ENCODE measurements at regions not wholly inside any gene's neighbourhood (a gene's known extent, or its start where the extent isn't known, plus 50 kb on each side); places are given as distances from the start of the nearest gene placed in this dataset.
"Not testable (repeated sequence)": the region's sequence is repeated elsewhere in the genome, so short reads cannot be mapped to it uniquely, and the experiment has no call there.

DNA sequence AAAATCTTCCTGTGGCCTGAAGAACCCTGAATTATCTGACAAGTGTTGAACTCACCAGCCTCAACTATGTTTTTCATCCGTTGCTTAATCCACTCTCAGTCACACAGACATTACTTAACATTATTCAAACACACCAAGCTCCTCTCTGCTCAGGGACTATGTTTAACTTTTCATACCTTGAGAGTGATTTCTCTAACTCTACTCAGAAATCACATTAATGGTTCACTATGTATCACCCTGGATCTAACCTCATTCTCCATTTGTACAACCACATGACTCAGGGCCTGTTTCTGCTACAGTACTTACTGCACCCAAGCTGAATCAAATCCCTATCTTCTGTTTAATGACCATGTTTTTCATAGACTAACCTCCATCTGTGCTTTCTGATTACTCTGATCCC, 553.7 kb upstream of the PRR20A start:
- DNase-seq = no peak

DNA sequence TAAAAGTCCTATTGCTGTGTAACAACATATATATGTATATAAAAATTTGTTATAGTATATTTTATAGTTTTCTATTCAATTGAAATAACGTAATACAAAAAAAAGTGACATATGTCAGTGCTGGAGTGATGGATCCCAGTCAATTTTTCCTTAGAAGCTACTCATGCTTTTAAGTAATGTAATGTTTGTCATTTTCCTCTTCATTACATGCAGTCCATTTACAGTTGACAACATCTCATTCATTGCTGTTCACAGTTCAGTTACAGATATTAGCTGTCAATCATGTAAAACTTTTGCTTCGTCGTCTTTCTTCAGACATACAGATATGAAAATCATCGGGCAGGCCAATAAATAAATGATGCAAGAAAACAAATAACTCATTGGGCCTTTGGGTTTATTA, 525.1 kb upstream of the PRR20A start:
- DNase-seq = no peak

DNA sequence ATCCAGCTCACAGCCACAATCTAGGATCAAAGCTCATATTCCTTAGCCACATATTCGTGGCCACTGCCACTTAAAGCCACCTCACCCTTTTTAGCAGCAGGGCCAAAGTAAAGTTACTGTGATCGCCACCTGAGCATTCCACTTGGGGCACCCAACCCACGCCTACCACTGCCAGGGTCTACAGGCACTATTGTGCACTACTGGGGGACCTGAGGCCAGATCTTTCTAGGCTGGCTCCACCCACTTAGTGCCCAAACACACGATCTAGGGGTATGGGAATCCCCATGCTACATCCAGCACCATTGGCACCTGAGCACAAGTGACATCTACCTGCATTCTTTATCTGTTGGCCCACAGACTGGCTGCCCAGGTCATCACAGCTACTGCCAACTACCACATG, 517.9 kb upstream of the PRR20A start:
- DNase-seq = no peak

DNA sequence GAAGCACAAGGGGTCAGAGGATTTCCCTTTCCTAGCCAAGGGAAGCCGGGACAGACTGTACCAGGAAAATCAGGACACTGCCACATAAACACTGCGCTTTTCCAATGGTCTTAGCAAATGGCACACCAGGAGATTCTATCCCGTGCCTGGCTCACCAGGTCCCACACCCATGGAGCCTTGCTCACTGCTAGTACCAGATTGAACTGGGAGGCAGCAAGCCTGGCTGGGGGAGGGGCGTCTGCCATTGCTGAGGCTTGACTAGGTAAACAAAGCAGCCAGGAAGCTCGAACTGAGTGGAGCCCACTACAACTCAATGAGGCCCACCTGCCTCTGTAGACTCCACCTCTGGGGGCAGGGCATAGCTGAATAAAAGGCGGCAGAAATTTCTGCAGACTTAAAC, 511.8 kb upstream of the PRR20A start:
- DNase-seq = not testable (repeated sequence)

DNA sequence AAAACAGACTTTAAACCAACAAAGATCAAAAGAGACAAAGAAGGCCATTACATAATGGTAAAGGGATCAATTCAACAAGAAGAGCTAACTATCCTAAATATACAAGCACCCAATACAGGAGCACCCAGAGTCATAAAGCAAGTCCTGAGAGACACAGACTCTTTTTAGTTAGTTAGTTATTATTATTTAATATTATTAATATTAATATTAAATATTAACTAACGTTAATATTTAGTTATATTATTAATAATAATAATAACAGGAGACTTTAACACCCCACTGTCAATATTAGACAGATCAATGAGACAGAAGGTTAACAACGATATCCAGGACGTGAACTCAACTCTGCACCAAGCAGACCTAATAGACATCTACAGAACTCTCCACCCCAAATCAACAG, 509.7 kb upstream of the PRR20A start:
- DNase-seq = not testable (repeated sequence)

DNA sequence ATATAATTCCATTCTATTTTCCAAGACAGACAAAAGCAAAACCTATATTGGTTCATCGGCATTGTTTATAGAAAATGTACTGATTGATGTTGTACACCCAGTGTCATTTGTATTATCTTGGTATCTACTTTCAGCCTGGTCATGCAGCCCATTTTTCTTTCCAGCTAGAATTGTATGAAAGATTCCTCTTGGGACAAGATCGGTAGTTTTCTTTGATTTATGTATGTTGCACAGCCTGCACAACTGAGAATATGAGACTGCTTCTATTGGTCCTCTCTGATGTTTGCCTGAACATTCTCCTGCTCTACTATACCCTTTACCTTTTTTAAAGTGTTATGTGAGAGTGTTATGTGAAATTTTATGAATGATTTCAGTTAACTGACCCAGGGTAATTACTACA, 487.7 kb upstream of the PRR20A start:
- DNase-seq = no peak

DNA sequence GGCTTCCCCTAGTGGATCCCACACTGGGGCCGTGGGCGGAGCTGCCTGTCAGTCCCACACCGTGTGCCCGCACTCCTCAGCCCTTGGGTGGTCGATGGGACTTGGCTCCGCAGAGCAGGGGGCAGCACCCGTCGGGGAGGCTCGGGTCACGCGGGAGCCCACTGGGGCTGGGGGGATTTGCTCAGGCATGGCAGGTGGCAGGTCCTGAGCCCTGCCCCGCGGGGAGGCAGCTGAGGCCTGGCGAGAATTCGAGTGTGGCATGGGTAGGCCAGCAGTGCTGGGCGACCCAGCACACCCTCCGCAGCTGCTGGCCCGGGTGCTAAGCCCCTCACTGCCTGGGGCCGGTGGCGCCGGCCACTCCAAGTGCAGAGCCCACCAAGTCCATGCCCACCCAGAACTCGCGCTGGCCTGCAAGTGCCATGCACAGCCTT, 481.7 kb upstream of the PRR20A start:
- DNase-seq = no peak

DNA sequence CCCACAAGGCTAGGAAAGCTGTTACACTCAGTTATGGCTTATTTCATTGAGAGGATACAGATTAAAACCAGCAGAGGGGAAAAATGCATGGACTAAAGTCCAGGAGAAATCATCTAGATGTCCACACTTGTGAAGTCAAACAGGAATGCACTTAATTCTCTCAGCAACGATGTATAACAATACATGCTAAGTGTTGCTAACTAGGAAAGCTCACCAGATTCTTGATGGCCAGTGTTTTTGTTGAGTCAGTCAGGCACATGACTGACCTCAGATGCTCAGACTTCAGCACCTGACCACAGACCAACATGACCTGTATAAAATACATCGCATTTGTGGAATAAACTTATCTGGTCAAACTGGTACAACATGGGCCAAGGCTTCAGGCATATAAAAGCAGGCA, 470.2 kb upstream of the PRR20A start:
- no peak for DNase-seq

DNA sequence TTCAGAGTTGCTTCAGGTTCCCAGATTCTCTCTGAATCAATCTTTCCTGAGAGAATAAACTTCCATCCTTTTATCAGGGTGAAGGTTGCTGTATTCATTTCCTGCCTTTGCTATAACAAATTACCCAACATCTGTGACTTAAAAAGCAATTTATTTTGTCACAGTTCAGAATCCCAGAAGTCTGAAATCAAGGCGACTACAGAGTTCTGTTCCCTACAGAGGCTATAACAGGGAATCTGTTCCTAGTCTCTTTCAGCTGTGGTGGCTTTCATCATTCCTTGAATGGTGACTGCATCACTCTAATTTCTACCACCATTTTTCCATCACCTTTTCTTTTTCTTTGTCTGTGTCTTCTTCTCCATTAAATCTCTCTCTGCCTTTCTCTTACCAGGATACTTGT, 459.3 kb upstream of the PRR20A start:
- DNase-seq = no peak

DNA sequence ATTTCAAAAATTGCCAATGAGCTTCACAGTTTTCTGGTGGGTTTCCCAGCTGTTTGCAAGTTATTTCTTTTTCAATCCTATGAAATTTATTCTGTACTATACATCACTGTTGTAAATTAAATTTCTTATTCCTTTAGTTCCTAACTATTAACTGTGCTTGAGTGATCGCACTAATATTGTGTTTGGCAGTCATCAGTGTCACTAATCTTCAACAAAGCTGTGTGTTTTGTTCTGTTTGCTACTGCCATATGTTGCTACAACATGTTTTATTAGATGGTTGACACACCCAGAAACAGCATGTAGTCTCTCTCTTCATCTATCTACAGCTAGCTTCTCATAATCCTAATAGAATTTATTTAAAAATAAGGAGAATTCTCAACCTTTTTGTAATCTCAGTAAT, 453.6 kb upstream of the PRR20A start:
- DNase-seq = no peak

DNA sequence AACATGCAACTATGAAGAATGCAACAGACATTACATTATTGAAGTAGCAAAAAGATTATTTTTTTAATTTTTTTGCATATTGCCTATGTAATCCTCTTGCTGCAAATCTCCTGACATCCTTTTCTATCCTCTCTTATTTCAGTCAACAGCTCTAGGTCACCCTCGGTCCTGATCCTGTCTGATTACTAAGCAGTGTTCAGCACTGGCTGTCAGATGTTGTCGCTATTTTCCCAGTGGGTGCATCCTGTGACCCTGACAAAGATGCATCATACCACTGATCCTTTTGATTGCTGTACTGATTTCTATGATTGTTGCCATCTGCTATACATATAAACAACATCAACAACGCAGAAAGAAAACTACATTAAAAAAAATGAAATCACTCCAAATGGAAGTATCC, 443.7 kb upstream of the PRR20A start:
- no peak for DNase-seq

DNA sequence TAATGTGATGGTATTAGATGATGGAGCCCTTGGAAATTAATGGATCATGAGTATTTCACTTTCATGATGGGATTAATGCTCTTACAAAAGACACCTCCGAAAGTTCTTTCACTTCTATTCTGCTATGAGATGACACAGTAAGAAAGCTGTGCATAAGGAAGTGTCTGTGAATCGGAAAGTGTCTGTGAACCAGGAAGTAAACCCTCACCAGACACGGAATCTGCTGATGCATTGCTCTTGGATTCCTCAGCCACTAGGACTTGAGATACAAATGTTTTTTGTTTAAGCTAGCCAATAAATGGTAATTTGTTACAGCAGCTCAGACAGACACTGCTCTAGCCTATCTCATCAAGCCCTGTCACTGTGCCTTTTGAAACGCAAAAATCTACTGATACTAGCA, 440.4 kb upstream of the PRR20A start:
- no peak for DNase-seq

DNA sequence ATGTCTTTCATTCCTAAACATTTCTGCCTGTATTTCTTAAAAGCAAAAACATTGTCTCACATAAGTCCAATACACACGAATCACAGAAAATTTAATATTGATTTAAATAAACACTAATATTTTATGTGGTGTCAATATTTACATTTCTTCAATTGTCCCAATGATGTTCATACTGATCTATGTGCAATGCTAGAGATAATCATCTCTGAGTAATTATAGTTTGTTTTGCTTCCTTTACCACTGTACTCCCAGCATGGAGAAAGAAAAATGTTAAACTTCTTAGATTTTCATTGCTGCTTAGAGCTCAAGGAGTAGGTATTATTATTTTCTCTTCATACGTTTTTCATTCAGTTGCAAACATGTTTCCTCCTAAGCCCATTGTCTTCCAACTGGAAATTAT, 434.2 kb upstream of the PRR20A start:
- DNase-seq = no peak

DNA sequence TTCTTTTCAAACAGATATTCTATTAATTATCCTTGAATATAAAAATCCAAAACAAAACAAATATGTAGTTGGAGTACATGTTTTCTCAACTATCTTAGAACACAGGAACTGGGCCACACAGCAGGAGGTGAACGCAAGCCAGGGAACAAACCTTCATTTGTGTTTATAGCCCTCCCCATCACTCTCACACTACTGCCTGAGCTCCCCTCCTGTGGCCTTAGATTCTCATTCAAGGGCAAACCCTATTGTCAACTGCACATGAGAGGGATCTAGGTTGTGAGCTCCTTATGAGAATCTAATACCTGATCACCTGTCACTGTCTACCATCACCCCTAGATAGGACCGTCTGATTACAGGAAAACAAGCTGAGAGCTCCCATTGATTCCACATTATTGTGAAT, 427.1 kb upstream of the PRR20A start:
- DNase-seq = no peak

DNA sequence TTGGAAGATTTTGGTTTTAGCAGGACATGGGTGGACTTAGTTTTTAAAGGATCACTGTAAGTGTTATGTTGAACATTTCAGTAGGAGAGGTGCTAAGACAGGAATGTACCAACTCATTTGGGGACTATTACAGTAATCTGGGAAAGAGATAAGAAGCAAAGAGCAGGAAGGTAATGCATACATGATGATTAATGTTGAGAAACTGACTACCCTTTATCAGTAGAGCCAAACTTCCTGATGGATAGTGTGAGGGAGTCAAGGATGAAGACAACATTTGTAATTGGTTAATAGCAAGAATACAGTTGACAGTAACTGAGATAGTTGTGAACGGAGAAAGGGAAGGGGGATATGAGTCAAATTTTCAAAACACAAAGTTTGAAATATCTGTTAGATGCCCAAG, 421.9 kb upstream of the PRR20A start:
- DNase-seq = no peak

DNA sequence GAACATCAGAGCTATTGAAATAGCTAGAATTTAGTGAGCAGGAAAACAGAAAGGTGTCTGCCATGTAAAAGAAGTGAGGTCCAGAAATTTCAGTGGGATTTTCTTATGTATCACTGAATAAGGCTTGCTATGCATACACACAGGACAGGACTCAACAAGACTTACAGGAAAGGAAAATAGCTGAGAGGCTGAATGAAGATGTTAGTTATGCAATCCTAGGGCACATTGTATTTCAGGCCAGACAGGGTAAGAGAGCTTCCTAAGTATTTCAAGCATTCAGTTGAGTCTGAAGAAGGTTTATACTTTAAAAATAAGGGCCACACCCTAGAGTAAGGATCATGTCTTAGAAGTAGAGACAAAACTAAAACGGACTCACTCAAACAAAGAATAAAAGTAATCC, 419.9 kb upstream of the PRR20A start:
- no peak for DNase-seq

DNA sequence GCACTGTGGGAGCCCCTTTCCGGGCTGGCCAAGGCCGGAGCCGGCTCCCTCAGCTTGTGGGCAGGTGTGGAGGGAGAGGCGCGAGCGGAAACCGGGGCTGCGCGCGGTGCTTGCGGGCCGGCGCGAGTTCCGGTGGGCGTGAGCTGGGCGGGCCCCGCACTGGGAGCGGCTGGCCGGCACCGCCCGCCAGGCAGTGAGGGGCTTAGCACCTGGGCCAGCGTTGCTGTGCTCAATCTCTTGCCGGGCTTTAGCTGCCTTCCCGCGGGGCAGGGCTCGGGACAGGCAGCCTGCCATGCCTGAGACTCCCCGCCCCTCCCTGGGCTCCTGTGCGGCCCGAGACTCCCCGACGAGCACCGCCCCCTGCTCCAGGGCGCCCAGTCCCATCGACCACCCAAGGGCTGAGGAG, 405.2 kb upstream of the PRR20A start:
- no peak for DNase-seq

DNA sequence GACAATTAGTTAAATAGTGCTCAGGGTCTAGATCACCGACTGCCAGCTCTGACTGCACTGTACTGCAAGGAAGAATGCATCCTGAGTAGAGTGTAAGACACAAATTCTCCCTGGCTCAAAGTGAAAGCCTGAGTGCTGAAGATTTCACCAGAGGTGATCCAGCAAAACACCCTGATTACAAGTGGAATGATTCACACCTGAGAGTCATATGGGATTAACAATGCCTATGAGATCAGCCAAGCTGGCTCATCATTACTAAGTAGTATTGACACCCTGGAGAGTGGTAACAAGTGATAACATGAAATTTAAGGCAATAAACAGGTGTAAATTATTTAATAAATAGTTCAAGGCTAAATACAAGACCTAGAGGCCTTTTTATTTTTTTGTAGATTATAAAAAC, 403.8 kb upstream of the PRR20A start:
- no peak for DNase-seq

DNA sequence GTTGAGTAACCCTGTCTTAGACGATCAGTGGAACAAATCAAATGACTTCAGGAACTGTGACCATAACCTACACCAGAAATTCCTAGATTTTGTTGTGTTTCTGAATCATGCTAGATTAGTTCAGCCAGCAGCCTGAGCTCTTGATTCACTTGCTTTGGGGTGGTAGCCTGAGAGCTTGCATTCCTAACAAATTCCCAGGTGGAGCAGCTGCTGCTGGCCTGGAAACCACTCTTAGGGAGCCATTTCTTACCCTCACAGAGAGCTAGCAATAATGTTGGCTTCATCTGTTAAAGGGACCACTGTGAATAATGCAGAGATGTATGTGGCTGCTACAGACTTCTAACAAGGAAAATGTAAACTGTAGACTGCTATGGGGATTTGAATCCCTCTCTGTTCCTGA, 388.1 kb upstream of the PRR20A start:
- no peak for DNase-seq

DNA sequence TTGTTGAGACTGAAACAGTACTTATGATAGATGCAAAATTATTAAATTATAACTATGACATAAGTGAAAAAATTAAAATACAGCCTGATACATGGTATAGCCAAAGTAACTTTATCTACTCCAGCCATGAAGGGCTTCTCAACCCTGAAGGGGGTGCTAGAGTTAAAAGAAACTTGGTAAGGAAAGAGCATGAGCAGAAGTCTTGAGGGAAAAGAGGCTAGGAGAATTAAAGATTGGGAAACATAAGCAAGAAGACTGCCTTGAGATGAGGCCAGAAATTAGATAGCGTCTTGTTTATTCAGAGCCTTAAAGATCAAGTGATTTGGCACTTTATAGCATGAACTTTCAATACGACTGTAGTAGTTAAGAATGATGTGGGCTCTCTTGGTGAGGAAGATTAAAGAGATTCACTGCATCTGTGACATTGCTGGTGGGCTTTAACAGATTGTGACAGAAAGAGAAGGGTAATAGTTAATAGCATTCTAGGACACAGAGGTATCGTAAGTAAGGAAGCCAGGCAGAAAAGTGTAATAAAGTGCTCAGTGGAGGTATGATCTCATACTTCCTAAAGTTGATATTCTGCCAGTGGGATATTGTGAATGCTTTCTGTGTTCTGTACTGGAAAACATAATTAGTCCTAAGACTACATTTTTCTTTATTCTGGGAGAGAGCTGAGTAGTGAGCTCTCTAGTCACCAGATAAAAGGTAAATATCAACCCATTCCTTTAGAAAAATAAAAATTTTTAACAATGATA, 385.4 kb upstream of the PRR20A start:
- no peak for DNase-seq

DNA sequence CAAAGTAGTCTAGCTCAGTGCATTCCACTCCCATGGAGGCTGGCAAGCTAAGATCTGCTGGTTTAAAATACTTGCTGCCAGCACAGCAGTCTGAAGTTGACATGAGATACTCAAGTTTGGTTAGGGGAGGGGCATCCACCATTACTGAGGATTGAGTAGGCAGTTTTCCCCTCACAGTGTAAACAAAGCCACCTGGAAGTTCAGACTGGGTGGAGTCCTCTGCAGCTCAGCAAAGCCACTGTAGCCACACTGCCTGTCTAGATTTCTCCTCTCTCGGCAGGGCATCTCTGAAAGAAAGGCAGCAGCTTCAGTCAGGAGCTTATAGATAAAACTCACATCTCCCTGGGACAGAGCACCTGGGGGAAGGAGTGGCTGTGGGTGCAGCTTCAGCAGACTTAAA, 377.4 kb upstream of the PRR20A start:
- not testable (repeated sequence) for DNase-seq

DNA sequence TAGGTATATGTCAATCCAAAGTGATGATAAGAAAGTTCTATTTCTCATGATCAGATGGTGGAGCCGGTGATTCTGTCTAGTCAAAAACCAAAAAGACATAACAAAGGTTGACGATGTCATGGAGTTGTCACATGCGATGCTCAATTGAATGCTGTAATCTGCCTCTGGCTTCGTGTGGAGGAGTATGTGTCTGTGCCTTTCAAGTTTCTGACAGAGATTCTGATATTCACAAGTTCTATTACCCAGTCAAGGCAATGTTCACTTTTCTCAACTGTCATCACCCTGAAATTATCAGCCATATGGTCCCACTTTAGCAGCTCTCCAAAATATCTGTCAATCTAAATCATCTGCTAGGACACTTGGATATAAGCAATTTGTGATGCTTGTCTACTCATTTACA, 367.6 kb upstream of the PRR20A start:
- DNase-seq = no peak

DNA sequence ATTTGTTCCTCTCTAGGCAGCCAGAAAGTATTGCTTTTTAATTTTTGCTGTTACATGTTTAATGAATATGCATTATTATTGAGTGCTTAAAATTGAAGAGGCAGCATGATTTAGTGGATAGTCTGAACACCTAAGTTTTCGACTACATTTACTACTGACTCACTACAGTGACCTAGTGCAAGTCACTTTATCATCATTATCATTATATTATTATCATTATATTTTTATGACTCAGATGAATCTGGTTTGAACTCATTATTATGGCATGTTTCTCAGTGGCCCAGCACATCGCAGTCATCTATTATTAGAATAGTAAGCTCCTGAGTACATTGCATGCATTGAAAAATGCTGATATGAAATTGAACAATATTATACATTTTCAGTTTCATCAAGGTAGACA, 351.2 kb upstream of the PRR20A start:
- DNase-seq = no peak

DNA sequence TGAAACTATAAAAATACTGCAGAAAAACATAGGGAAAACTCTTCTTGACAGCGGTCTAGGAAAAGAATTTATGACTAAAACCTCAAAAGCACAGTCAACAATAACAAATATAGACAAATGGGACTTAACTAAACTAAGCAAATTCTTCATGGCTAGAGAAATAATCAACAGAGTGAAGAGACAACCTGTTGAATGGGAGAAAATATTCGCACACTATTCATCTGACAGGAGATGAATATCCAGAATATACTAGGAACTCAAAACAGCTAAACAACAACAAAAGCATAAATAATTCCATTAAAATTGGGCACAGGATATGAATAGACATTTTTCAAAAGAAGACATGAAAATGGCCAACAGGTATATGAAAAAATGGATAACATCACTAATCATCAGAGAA, 303.6 kb upstream of the PRR20A start:
- no peak for DNase-seq

DNA sequence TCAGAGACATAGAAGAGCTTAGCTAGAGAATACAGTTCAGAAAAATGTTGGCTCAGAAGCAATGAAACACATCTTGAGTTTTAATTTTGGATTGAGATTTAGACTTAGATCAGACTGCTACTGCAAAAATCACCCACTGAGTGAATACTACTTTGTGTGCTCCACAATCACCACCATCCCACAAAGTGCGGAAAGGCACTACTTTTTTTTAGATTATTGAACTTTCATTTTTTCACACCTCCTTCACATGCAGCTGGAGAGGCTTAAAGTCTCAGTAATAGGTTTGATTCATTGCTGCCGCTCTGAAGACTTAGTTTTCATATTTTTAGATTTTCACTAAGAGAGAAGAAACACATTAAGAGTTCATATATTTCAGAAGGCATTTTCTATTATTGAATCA, 289.9 kb upstream of the PRR20A start:
- no peak for DNase-seq

DNA sequence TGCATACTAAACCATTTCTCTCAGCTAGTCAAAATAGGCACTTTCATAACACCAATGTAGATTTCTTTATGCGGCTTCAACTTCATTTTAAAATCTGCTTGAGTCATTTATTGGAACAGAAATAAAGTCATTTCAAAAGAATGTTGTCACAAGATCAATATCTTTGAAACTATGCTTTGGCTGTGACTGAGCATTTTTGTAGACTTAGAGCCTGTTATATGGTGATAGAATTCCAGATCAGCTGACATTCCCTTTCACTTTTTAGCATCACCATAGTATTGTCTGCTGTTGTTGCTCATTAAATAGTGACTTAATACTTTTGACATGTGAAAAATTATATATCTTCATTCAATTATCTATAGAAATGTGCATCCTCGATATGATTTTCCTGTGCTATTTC, 279.2 kb upstream of the PRR20A start:
- DNase-seq = no peak

Data from T1000 (cell line).